Body of pancreas (tissue), 4 donors: ENCODE measurements at regions not wholly inside any gene's neighbourhood (a gene's known extent, or its start where the extent isn't known, plus 50 kb on each side); places are given as distances from the start of the nearest gene placed in this dataset.

Experiments
- ATAC-seq: fragments of 150-250 bp; one replicate; pipeline ENCODE4 v1.9.1; 2016
- DNase-seq, 4 donors: peaks; one replicate each; pipeline ENCODE4 v3.0.0-alpha.2; 2019
- H3K27ac ChIP-seq, 4 donors: fragments of 200-600 bp; sonication (generic); 1 replicate in 3 of 4; 2 replicates in 1 of 4; pipeline versions ENCODE4 v1.5.1 to v1.6.1; 2016 to 2019; ENCODE audit warnings: mild to moderate bottlenecking in 1 of 4, mixed read lengths in 1 of 4, moderate library complexity in 1 of 4
- H3K27me3 ChIP-seq, 2 donors: fragments of 200-600 bp; sonication (generic); one replicate each; pipeline ENCODE4 v1.6.0; 2016; ENCODE audit warnings: mild to moderate bottlenecking in 1 of 2
- H3K36me3 ChIP-seq, 2 donors: fragments of 200-600 bp; sonication (generic); replicated peaks in 1 of 2; 2 replicates each; pipeline ENCODE4 v1.5.1; 2016; ENCODE audit warnings: low read depth in 2 of 2; ENCODE audit not compliant: insufficient read depth in 1 of 2
- H3K4me1 ChIP-seq: fragments of 200-600 bp; sonication (generic); one replicate; pipeline ENCODE4 v1.6.0; 2016
- H3K4me3 ChIP-seq, 2 donors: fragments of 200-600 bp; sonication (generic); 1 replicate in 1 of 2; 2 replicates in 1 of 2; pipeline ENCODE4 v1.5.1; 2016 to 2019
- H3K9me3 ChIP-seq, 3 donors: fragments of 200-600 bp; sonication (generic); 1 replicate in 2 of 3; 2 replicates in 1 of 3; pipeline ENCODE4 v1.5.1; 2016
- POLR2A ChIP-seq, 3 donors: fragments of 450-650 bp; IDR thresholded peaks; one replicate each; pipeline ENCODE4 v1.6.1; 2016; ENCODE audit warnings: antibody characterized with exemption in 3 of 3, mild to moderate bottlenecking in 2 of 3
- WGBS, 2 donors: methylation state at CpG; one replicate each; pipeline ENCODE4 v1.1.5; 2017; 5-methylcytosine and 5-hydroxymethylcytosine counted together
- intact Hi-C: fragments of 100-400 bp; cut with DNase I; formaldehyde crosslinking; loops from one replicate; pipeline ENCODE4 v1.15.1; 2023
- TF ChIP-seq, protein P1 (sequence below), 7 experiments: fragments of 450-650 bp in 4 of 7; fragments of 200-600 bp in 3 of 7; sonication (generic) in 3 of 7; IDR thresholded peaks; one replicate each; pipeline ENCODE4 v1.5.1; 2016 to 2019; ENCODE audit warnings: antibody characterized with exemption in 7 of 7

- TF ChIP-seq POLR2A (IDR thresholded peaks at IDR 0.05) = no peak
- TF ChIP-seq, protein P1, sequence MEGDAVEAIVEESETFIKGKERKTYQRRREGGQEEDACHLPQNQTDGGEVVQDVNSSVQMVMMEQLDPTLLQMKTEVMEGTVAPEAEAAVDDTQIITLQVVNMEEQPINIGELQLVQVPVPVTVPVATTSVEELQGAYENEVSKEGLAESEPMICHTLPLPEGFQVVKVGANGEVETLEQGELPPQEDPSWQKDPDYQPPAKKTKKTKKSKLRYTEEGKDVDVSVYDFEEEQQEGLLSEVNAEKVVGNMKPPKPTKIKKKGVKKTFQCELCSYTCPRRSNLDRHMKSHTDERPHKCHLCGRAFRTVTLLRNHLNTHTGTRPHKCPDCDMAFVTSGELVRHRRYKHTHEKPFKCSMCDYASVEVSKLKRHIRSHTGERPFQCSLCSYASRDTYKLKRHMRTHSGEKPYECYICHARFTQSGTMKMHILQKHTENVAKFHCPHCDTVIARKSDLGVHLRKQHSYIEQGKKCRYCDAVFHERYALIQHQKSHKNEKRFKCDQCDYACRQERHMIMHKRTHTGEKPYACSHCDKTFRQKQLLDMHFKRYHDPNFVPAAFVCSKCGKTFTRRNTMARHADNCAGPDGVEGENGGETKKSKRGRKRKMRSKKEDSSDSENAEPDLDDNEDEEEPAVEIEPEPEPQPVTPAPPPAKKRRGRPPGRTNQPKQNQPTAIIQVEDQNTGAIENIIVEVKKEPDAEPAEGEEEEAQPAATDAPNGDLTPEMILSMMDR (IDR thresholded peaks at IDR 0.05) = no peak
- H3K4me3 ChIP-seq = no peak overlapping the region
- no peaks in the 10 kb centered on the region for H3K27me3 ChIP-seq
- 76 to 78% methylated on average over 4 of the region's 4 CpGs for WGBS, 2 donors
- ATAC-seq (no peak), DNase-seq (no peak)
- no peak overlapping the region for H3K27ac ChIP-seq
- no peaks in the 10 kb centered on the region for H3K9me3 ChIP-seq
- H3K4me1 ChIP-seq = no peaks in the 10 kb centered on the region
- H3K36me3 ChIP-seq = no peaks in the 10 kb centered on the region
- intact Hi-C loops = no loop called here
Observed at GRCh38 chr3:5309171-5309570, 121.7 kb downstream of the EDEM1 start.

GRCh38 chr3:5309602-5310001 lies 122.1 kb downstream of the EDEM1 start:
- ATAC-seq = no peak
- Histone ChIP-seq H3K27ac (no peak overlapping the region), H3K4me1 (no peaks in the 10 kb centered on the region), H3K9me3 (no peaks in the 10 kb centered on the region), H3K36me3 (no peaks in the 10 kb centered on the region), H3K4me3 (no peak overlapping the region), H3K27me3 (no peaks in the 10 kb centered on the region)
- intact Hi-C loops = no loop called here
- 21 to 25% methylated on average over 3 of the region's 3 CpGs for WGBS, 2 donors
- TF ChIP-seq, protein P1 (IDR thresholded peaks at IDR 0.05) = no peak
- no peak for TF ChIP-seq POLR2A (IDR thresholded peaks at IDR 0.05)
- DNase-seq = no peak

DNA sequence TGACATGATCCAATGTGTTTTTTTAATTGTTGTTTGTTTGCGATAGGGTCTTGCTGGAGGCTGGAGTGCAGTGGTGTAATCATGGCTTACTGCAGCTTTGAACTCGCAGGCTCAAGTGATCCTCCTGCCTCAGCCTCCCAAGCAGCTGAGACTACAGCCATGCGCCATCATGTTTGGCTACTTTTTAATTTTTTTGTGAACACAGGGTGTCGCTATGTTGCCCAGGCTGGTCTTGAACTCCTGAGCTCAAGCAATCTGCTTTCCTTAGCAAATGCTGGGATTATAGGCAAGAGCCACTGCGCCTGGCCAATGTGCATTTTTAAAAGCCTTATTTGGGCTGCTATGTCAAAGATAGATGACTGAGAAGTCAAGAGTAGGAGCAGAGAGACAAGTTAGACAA lies 123.0 kb downstream of the EDEM1 start:
- TF ChIP-seq POLR2A (IDR thresholded peaks at IDR 0.05) = no peak
- TF ChIP-seq, protein P1 (IDR thresholded peaks at IDR 0.05) = no peak
- intact Hi-C loops = no loop called here
- 96 to 97% methylated on average over 5 of the region's 5 CpGs for WGBS, 2 donors
- Histone ChIP-seq H3K4me3 (no peak overlapping the region), H3K27ac (no peak overlapping the region), H3K4me1 (no peaks in the 10 kb centered on the region), H3K27me3 (no peaks in the 10 kb centered on the region), H3K9me3 (no peaks in the 10 kb centered on the region), H3K36me3 (no peaks in the 10 kb centered on the region)
- ATAC-seq (no peak), DNase-seq (no peak)

DNA sequence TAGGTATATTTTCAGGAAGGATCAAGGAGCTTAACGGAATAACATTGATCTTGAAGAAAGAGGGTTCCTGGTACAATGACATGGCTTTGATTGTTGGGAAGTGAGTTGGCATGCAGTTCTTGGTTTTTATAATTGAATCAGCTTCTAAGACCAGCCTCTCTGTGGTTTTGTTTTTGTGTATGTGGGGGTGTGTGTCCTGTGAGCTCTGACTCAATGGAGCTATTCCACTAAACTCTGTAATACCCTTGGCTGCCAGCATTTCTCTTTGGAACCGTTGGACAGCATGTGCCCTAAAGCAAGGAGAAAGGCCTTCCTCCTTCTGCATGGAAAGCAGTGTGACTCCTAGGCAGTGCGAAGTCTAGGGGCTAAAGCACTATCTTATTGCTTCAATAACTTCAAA lies 124.8 kb downstream of the EDEM1 start:
- no peaks in the 10 kb centered on the region for H3K9me3 ChIP-seq
- WGBS, 2 donors = 82 to 90% methylated on average over 3 of the region's 3 CpGs
- no peaks in the 10 kb centered on the region for H3K27me3 ChIP-seq
- no peak for DNase-seq
- TF ChIP-seq, protein P1 (IDR thresholded peaks at IDR 0.05) = no peak
- TF ChIP-seq POLR2A (IDR thresholded peaks at IDR 0.05) = no peak
- intact Hi-C loops = no loop called here
- no peak for ATAC-seq
- no peak overlapping the region for H3K4me3 ChIP-seq
- no peaks in the 10 kb centered on the region for H3K36me3 ChIP-seq
- H3K4me1 ChIP-seq = no peaks in the 10 kb centered on the region
- H3K27ac ChIP-seq = no peak overlapping the region

GRCh38 chr3:5314897-5315296 lies 127.4 kb downstream of the EDEM1 start:
- WGBS, 2 donors = 92 to 96% methylated on average over 1 of the region's 1 CpG
- no peaks in the 10 kb centered on the region for H3K27me3 ChIP-seq
- DNase-seq = no peak
- TF ChIP-seq POLR2A (IDR thresholded peaks at IDR 0.05) = no peak
- TF ChIP-seq, protein P1 (IDR thresholded peaks at IDR 0.05) = no peak
- H3K27ac ChIP-seq = no peak overlapping the region
- intact Hi-C loops = no loop called here
- no peaks in the 10 kb centered on the region for H3K4me1 ChIP-seq
- H3K9me3 ChIP-seq = no peaks in the 10 kb centered on the region
- no peak for ATAC-seq
- H3K4me3 ChIP-seq = no peak overlapping the region
- H3K36me3 ChIP-seq = no peaks in the 10 kb centered on the region
